HG03565 (cell line): ENCODE measurements at regions not wholly inside any gene's neighbourhood (a gene's known extent, or its start where the extent isn't known, plus 50 kb on each side); places are given as distances from the start of the nearest gene placed in this dataset.
A peak's percentile ranks its signal among the peaks of the same experiment; 100 is the strongest.

Experiments
- ATAC-seq: cut with Tn5 transposase; IDR thresholded peaks from one replicate; pipeline ENCODE4 v1.9.1; 2021; ENCODE audit warnings: mild to moderate bottlenecking, moderate library complexity; ENCODE audit not compliant: unreplicated experiment

DNA sequence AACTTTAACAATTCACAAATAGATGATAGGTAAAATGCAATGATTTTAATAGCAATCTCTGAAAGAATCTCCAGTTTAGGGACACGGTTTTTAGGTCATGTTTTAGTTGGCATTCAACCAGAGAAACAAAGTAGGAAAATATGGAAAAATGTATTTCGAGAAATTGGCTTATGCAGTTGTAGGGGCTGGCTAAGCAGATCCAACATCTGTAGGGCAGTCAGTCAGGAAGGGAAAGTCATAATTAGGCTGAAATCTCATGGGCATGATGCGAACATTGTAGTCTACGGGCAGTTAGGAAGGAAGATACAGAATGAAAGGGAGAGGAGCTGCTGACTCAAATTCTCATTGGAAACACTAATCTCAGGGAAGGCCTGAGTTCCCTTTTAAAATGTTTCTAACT lies 1276.0 kb upstream of the ADGRL4 start:
- no peak for ATAC-seq

DNA sequence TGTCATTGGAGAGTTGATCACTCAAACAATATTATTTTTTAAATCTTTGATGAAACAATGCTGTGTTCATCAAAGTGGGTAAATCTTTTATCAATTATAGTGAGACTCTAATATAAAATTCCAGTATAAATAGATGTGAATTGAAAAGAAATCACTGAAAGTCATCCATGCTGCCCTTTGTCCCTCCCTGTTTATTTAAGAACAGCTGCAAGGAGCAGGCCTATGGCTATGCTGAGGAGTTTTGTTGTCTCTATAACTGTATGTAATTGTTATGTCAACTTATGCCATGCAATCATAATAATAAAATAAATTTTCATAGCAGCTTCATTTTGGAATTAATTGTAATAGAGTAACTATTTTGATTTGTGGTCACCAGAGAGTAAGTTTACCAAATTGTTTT lies 1272.4 kb upstream of the ADGRL4 start:
- no peak for ATAC-seq

DNA sequence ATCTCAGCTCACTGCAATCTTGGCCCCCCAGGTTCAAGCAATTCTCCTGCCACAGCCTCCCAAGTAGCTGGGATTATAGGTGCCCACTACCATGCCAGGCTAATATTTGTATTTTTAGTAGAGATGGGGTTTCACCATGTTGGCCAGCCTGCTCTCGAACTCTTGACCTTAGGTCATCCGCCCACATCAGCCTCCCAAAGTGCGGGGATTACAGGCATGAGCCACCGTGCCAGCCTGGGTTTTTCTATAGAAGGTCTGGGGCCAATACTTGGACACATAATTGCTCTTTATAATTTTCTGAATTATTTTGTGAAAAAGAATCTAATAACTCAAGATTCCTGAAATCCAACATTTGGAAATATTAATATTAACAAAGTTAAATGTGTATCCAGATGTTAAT lies 1267.7 kb upstream of the ADGRL4 start:
- ATAC-seq = no peak

DNA sequence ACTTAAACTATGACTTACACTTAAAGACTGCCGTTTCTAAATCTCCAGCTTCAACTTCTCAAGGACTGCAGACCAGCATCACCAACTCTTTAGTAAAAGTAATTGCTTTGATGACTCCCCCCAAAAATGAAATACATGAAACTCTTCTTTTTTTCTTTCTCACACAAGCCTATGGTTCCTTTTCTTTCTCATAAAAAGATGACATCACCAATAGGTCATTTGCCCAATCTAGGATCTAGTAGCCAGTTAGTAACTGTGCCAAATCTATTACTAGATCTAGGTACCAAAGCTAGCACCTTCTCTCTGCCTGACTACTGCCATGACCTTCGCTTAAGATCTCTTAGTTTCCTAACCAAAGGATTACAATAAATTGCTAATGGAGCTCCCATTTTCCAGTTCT lies 1266.0 kb upstream of the ADGRL4 start:
- no peak for ATAC-seq

DNA sequence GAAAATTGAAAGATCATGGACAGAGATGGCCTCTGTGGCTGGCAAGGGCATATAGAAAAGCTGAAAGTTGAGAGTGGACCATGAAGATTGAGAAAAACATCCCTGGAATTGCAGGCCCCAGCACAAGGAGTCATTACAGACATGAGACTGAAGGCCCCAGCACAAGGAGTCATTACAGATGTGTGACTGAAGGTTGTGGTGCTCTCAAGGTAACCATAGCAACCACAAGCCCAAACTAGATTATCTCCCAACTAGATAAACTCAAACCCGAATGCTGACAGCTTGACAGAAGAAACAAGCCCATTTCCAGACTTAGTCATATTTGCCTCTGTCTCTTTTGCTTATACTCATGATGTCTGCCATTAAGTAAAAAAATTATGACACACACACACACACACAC lies 1252.1 kb upstream of the ADGRL4 start:
- no peak for ATAC-seq

DNA sequence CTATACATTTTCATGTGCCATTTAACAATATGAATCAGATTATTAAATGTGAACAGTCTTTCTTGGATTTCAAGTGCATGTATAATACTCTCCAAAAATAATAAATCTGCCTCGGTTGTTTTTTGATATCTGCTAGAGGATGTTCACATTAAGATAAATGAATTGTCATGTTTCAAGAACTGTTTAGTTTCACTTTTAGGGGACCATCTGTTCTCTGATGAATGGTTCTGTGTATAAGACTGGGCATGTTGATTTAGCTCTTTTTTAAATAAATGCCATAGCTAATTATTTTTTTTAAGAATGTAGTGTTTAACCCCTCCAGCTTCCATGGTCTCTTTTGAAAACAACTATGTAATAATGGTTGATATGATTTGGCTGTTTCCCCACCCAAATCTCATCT lies 1245.1 kb upstream of the ADGRL4 start:
- ATAC-seq = no peak

DNA sequence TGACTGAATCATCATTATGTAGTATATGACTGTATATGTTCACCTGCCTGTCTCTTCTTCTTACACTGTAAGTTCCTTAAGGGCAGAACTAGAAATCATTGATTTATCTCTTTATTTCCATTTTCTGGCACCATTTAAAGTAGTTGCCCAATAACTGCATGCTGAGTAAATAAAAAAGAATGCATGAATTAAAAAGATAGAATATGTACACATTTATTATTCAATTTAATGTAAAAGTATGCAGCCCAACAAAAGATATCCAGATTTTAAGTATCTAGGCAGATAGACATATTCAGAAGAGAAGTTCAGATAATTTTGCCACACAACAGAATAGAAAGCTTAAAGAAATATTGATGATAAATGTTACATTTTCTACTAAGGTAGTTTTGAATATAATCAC lies 1244.6 kb upstream of the ADGRL4 start:
- no peak for ATAC-seq

DNA sequence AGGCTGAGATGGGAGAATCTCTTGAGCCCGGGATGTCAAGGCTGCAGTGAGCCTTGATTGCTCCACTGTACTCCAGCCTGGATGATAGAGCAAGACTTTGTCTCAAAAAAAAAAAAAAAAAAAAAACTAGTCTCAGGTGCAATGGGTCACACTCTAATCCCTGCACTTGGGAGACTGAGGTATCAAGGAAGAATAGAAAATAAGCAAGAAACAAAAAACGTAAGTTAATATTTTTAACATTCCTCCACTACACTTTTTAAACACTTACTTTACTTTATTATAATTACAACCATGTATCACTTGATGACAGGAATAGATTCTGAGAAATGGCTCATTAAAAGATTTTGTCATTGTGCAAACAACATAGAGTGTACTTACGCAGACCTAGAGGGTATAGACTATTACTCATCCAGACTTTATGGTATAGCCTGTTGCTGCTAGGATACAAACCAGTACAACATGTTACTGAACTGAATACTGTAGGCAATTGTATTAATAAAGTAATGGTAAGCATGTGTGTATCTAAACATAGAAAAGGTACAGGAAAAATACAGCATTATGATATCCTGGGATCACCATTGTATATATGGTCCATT lies 1244.1 kb upstream of the ADGRL4 start:
- ATAC-seq = no peak

DNA sequence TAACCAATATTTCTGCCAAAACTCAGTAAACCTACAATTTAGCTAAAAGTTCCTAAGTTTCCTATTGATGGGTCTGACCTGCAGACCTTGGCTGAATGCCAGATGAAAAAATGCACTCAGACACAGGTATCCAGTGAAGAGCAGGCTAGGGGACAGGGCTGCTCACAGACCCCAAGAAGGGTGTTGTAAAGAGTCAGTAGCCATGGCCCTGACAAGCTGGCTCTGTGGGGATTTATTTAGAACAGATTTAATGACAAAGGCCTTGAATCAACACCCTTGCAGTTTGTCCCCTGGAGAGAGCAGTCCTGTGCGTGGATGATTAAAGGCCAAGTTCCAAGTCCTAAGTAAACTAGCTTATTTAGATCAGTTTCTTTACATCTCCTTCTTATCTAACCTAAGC lies 1243.2 kb upstream of the ADGRL4 start:
- no peak for ATAC-seq

DNA sequence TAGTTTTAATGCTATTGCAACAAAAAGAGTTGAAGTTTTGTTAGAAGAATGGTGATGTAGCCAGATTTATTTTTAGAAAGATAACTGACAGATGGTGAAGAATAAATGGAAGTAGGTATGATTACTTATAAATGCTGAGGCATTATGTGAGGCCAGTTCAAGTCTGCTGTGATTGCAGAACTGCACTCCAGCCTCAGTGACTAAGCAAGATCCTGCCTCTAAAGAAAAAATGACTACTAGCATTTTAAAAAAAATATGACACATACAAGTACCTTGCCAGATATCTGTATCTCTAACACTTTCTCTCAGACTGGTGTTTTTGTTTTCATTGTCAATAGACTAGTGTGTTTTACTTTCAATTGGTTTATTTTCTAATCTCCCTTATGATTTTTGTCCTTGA lies 1242.4 kb upstream of the ADGRL4 start:
- ATAC-seq = no peak

DNA sequence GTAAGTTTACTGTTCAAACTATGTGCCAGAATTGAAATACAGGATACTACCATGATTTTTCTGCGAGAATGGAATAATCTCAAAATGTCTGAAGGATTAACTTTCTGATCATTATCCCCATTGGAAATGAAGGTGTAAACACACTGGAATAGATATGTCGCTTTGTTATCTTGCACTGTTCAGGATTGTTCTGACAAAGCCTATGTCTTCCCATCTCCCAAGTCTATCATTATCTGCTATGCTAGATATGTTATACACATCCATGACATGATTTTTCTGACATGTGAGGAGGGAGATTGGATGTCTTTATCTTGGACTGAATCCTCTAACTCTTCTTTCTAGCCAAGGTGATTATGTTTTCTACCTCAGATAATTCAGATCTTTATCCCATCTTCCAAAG lies 1239.3 kb upstream of the ADGRL4 start:
- no peak for ATAC-seq

DNA sequence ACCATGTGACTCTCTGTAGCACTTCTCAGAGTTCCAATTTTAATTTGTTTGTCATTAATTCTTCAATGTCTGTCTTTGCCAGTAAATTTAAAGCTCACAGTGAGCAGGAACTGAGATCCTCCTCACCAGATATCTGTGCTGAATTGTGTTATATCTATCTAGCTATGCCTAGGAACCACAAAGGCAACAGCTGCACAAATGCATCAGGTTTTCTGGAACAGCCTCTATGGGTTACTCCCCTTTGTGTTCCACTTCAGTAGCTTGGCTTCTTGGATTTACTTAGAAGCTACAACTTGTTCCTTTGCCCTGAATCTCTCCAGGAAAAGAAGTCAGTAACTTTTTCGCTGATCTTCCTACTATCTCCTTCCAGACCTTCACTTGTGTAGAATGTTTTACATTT lies 1237.8 kb upstream of the ADGRL4 start:
- ATAC-seq = no peak

DNA sequence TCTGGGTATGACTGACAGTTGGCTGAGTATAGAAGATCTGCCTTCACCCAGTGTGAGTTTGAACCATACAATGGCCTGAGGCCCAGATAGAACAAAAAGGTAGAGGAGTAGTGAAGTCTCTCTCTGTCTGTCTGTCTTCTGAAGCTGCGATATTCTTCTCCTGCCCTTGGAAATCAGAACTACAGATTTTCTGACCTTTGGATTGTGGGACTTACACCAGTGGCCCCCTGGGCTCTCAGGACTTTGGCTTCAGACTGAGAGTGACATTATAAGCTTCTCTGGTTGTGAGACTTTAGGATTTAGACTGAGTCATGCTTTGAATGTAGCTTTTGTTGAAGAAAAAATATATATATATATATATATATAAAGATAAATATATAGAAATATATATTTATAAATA lies 1235.0 kb upstream of the ADGRL4 start:
- no peak for ATAC-seq

DNA sequence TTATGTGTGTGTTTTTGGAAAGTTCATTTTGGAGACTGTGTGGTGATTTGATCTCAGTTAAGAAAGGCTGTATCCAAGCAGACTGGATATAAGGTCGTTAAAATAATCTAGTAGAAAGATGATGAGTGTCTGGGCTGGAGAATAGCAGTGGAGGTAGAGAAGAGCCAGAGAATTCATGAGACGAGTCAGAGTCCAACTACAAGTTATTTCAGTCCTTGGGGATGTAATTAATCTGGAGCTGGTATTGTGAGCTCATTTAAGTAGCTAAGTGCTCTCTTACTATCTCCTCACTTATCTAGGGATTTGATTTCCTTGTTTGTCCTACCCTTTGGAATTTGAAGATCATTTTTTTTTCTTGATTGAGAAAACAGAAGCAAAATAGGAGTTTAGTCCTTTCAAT lies 1219.0 kb upstream of the ADGRL4 start:
- ATAC-seq = no peak

DNA sequence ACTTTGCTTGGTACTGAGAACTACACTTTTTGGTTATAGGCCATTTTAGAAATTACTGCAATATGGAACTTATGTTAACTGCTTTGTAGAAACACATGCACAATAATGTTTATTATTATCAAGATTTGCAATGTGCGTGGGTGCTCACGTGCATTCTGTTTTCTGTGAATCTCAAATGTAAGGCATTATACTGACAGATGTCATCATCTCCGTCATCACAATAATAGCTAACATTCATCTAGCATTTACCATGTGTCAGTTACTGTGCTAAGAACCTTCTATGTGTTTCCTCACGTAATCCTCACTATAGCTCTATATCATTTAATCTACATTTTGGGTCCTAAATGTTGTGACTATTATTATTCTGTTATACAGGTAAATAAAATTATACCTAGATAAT lies 1214.8 kb upstream of the ADGRL4 start:
- no peak for ATAC-seq

DNA sequence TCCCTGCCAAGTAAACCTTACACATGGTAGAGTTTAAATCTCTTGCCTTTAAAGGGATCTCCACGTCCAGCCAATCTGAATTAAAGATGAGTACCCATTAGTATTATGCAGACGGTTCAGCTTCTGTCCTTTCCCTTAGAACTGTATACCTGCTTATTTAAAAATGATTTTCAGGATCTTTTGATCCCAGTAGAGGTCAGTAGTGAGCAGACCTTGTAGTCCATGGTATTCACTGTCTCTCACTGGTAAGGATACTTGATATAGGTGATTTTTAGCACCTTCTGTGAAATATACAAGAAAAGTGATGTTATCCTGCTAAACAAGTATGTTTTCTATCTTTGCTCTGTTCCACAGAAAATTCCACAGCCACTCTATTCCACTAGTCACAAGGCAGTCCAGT lies 1211.6 kb upstream of the ADGRL4 start:
- ATAC-seq = peak; percentile 81

DNA sequence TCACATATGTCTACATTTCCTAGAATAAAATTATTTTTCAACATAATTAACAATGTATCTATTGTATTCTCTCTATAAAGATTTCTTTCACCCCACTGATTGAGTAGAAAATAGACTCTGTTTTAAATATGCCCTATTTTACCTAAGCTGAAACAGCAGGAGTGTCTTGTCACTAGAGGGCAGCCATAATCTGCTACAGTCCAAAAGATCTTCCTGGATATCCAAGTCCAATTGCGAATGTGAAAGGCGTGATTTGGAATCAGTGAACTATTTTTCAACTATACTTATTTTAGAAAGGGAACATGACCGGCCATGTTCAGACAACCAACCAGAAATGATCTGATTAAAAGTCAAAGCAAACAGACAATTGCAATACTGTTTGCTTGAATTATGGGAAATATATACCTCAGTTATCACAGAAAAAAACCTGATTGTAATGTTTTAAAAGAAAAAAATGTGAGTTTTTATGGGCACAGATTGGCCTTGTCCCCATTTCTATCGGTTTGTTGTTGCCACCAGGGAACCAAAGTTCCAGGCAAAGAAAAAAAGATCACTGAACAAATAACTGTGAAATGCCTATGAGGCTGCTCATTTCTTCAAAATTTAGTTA lies 1211.0 kb upstream of the ADGRL4 start:
- no peak for ATAC-seq

DNA sequence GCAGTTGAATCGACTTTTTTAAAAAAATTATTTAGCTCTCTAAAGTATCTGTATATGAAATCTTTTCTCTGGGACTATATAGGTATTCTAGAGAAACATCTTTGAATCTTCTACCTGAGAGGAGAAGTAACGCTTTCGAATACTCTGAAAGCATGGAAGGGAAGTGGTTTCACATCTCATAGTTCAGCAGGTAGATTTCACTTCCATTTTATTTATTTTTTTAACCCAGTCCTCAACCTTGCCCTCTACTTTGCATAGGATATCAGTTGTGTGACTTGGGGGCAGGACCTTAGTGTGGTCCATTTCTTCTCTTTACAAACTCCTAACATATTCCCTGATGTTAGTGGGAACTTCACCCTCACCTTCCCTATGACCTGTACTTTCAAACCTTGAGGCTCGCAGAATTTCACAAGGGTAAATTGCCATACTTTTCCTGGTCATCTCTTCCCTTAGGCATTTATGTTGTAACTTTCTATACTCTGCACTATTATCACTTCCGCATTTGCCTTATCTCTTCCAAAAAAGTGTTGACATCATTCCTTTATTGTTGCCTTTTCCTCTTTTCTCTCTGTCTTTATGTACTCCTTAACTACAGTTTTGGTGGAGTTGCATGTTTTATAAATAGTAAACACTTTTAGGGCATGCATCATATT lies 1208.5 kb upstream of the ADGRL4 start:
- ATAC-seq = no peak

DNA sequence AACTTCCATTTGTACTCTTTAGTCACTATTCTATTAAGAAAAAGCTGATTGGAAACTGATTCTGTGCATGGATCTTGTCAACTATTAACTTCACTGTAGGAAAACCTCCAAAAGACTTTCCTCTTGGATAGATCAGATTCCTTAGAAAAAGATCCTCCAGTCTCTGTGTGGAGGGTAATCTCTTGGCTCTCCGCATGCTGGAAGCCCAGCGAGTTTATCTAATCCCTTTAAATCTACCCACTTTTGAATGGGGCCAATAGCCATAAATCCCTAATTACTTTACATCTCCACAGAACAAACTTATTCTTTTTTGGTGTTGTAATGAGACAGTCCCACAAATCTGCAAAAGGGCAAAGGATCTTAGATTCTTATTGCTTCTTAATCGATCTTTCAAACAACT lies 1206.4 kb upstream of the ADGRL4 start:
- no peak for ATAC-seq

DNA sequence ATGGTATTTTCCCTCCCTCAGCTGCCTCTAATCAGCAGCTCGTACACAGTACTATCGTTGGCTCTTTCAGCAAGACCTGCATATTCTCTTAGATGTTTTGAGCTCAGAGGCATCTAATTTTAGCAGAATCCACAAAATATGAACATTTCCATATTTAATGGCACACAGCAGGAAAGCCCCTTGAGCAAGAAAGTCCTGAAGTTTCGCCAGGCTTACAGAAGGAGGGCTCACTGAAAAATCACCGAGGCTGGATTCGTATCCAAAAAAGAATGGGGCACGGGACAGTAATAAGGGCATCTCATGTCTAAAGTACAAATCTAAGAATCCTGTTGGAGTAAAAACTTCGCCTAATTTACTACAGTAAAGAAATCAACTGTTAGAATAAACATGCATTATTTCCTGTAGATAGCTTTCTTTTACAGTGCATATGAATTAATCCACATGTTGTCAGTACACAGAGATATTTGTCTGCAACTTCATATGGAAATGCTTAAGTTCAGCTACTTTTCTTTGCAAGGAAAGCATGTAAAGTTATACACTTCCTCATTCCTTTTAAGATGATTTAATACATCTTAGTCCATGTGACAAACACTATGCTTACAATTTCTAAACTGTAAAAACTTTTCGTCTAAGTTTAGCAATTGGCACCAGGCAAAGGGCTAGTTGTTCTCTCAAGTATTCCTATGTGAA lies 1205.3 kb upstream of the ADGRL4 start:
- no peak for ATAC-seq

DNA sequence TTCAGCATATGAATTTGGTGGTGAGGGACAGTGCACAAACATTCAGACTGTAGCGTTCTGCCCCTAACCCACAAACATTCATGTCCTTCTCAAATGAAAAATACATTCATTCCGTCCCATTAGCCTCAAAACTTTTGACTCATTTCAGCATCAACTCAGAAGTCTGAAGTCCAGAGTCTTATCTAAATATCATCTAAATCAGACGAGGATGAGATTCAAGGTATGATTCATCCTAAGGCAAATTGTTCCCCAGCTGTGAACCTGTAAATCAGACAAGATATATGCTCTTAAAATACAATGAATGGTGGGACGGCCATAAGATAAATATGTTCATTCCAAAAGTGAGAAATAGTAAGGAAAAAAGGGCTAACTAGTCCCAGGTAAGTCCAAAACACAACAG lies 1195.6 kb upstream of the ADGRL4 start:
- no peak for ATAC-seq

DNA sequence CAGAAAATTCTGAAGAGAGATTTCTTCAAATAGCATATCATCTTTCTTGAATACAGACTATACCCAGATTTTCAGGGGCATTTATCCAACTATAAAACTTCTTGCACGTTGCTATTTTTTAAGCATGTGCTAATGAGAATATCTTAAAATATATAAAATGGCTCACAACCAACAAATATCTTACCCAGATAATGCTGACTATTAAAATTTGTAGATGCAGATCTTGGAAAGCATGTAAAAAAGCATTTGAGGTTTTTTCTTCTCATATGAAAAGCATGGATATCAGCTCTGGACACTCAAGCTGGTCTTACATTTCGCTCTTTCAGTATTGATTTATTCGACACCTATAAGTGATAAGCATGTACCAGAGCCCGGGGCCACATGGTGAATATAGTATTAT lies 1187.7 kb upstream of the ADGRL4 start:
- no peak for ATAC-seq
